ENCODE measurements at regions not wholly inside any gene's neighbourhood (a gene's known extent, or its start where the extent isn't known, plus 50 kb on each side); places are given as distances from the start of the nearest gene placed in this dataset.

DNA sequence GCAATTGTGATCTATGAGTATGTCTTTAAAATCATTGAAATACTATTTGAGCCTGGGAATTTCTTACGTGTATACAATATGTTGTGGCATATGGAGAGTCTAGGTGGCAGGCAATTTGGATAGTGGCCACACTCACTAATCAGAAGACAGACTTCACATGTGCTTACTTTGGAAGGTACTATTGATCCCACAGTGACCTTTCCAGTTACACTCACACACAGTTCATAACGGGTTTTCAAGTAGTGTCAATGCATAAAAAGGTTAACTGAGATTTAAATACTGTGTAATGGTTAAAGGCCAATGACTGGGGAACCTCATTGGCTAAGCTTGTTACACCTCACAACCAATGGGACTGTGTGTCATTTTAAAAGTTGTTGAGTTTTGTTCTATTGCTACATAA is 783.2 kb downstream of the RPA4 start:
- H3K4me2 ChIP-seq (ENCODE audit: low read length) = no peak overlapping the region
- no peaks in the 10 kb centered on the region for H4K20me1 ChIP-seq (ENCODE audit: insufficient read depth)
- TF ChIP-seq YY1 (IDR thresholded peaks at IDR 0.05; ENCODE audit: extremely low read depth, insufficient replicate concordance, low read depth, low read length) (no peak), EZH2phosphoT487 (IDR thresholded peaks at IDR 0.05; ENCODE audit: borderline replicate concordance) (no peak), ELF1 (IDR thresholded peaks at IDR 0.05; ENCODE audit: borderline replicate concordance, low read depth) (no peak), POLR2AphosphoS5 (IDR thresholded peaks at IDR 0.05; ENCODE audit: low read depth, low read length) (no peak), ZNF274 (IDR thresholded peaks at IDR 0.05; ENCODE audit: low read depth, low read length) (no peak), SIN3A (IDR thresholded peaks at IDR 0.05; ENCODE audit: low read depth) (no peak), JUND (IDR thresholded peaks at IDR 0.05) (no peak), EGR1 (IDR thresholded peaks at IDR 0.05; ENCODE audit: low read depth) (no peak)
- TF ChIP-seq, protein P1, sequence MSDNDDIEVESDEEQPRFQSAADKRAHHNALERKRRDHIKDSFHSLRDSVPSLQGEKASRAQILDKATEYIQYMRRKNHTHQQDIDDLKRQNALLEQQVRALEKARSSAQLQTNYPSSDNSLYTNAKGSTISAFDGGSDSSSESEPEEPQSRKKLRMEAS (IDR thresholded peaks at IDR 0.05) = no peak
- TF ChIP-seq, protein P2, sequence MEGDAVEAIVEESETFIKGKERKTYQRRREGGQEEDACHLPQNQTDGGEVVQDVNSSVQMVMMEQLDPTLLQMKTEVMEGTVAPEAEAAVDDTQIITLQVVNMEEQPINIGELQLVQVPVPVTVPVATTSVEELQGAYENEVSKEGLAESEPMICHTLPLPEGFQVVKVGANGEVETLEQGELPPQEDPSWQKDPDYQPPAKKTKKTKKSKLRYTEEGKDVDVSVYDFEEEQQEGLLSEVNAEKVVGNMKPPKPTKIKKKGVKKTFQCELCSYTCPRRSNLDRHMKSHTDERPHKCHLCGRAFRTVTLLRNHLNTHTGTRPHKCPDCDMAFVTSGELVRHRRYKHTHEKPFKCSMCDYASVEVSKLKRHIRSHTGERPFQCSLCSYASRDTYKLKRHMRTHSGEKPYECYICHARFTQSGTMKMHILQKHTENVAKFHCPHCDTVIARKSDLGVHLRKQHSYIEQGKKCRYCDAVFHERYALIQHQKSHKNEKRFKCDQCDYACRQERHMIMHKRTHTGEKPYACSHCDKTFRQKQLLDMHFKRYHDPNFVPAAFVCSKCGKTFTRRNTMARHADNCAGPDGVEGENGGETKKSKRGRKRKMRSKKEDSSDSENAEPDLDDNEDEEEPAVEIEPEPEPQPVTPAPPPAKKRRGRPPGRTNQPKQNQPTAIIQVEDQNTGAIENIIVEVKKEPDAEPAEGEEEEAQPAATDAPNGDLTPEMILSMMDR (IDR thresholded peaks at IDR 0.05 in 2 of 3, conservative IDR thresholded peaks at IDR 0.05 in 1 of 3; ENCODE audit: borderline replicate concordance in 1 of 3, insufficient read depth in 1 of 3, low read depth in 2 of 3, low read length in 2 of 3) = no peak
- H3K79me2 ChIP-seq (ENCODE audit: insufficient read depth, low read length) = no peaks in the 10 kb centered on the region
- no peaks in the 10 kb centered on the region for H3K36me3 ChIP-seq (ENCODE audit: control insufficient read depth in 1 of 2, insufficient read depth in 2 of 2, low read length in 2 of 2)
- ATAC-seq = no peak
- no peak for DNase-seq (ENCODE audit: low read depth, low spot score)
- RAD21 ChIA-PET (ENCODE audit: low non-redundant PET in 1 of 2, low total read pairs in 2 of 2, uncharacterized antibody in 2 of 2, unreplicated experiment in 2 of 2) = no interaction called here
- POLR2A ChIA-PET = no interaction called here
- no peaks in the 10 kb centered on the region for H3K9me2 ChIP-seq (ENCODE audit: insufficient read depth)
- CTCF ChIA-PET = no interaction called here
- H3K9me3 ChIP-seq (ENCODE audit: control insufficient read depth in 1 of 2, insufficient read depth in 1 of 2, low read depth in 1 of 2, low read length in 2 of 2) = no peaks in the 10 kb centered on the region
- H2AFZ ChIP-seq (ENCODE audit: low read depth, low read length, poor library complexity, severe bottlenecking) = no peak overlapping the region
- H3K27ac ChIP-seq (ENCODE audit: low read depth, low read length) = no peak overlapping the region
- no TSS peak for BruUV-seq (replicated peaks)
- H3K27me3 ChIP-seq (ENCODE audit: insufficient read depth, low read length) = no peaks in the 10 kb centered on the region
- no peak overlapping the region for H3K4me3 ChIP-seq (replicated peaks in 1 of 2; ENCODE audit: low read depth in 1 of 2, low read length in 2 of 2)
- no peak overlapping the region for H3K9ac ChIP-seq (ENCODE audit: low read length)
- H3K4me1 ChIP-seq (ENCODE audit: control insufficient read depth in 1 of 2, insufficient read depth in 2 of 2, low read length in 2 of 2) = no peaks in the 10 kb centered on the region
- intact Hi-C loops (cut with micrococcal nuclease) = no loop called here

Data from HCT116 (cell line).